Smooth muscle cell (in vitro differentiated cells): ENCODE measurements at regions not wholly inside any gene's neighbourhood (a gene's known extent, or its start where the extent isn't known, plus 50 kb on each side); places are given as distances from the start of the nearest gene placed in this dataset.

Experiments
- DNase-seq: peaks from one replicate; lab custom pipeline; 2025; ENCODE audit not compliant: unreplicated experiment; lab: John Stamatoyannopoulos, UW
- H2AFZ ChIP-seq: fragments of 200-600 bp; sonication (generic); 2 replicates; pipeline ENCODE4 v1.6.0; 2016; ENCODE audit warnings: antibody characterized with exemption, low read depth, mild to moderate bottlenecking
- H3F3A ChIP-seq: fragments of 200-600 bp; sonication (generic); 2 replicates; pipeline ENCODE4 v1.6.0; 2017; ENCODE audit warnings: antibody characterized with exemption, low read depth
- H3K27ac ChIP-seq: fragments of 200-600 bp; sonication (generic); 2 replicates; pipeline ENCODE4 v1.5.1; 2016; ENCODE audit warnings: low read depth, mild to moderate bottlenecking
- H3K27me3 ChIP-seq: fragments of 200-600 bp; sonication (generic); 2 replicates; pipeline ENCODE4 v1.6.1; 2016; ENCODE audit warnings: low read depth, mild to moderate bottlenecking
- H3K36me3 ChIP-seq: fragments of 200-600 bp; sonication (generic); 2 replicates; pipeline ENCODE4 v1.5.1; 2016; ENCODE audit warnings: low read depth
- H3K4me1 ChIP-seq: fragments of 200-600 bp; sonication (generic); 2 replicates; pipeline ENCODE4 v1.5.1; 2016; ENCODE audit warnings: low read depth
- H3K4me2 ChIP-seq: fragments of 200-600 bp; sonication (generic); 2 replicates; pipeline ENCODE4 v1.6.0; 2016; ENCODE audit warnings: mild to moderate bottlenecking
- H3K4me3 ChIP-seq: fragments of 200-600 bp; sonication (generic); 2 replicates; pipeline ENCODE4 v1.5.1; 2016; ENCODE audit warnings: mild to moderate bottlenecking
- H3K79me2 ChIP-seq: fragments of 200-600 bp; sonication (generic); 2 replicates; pipeline ENCODE4 v1.6.0; 2016; ENCODE audit warnings: low read depth, mild to moderate bottlenecking
- H3K9ac ChIP-seq: fragments of 200-600 bp; sonication (generic); 2 replicates; pipeline ENCODE4 v1.6.0; 2016; ENCODE audit warnings: low read depth
- H3K9me3 ChIP-seq: fragments of 200-600 bp; sonication (generic); replicated peaks from 2 replicates; pipeline ENCODE4 v1.5.1; 2016; ENCODE audit warnings: low read depth
- H4K20me1 ChIP-seq: fragments of 200-600 bp; sonication (generic); 2 replicates; pipeline ENCODE4 v1.6.0; 2016; ENCODE audit warnings: low read depth
- WGBS: methylation state at CpG from one replicate; pipeline ENCODE4 v1.1.7; 2016; ENCODE audit warnings: low lambda C conversion rate; 5-methylcytosine and 5-hydroxymethylcytosine counted together
- TF ChIP-seq, protein P1 (sequence below): fragments of 200-600 bp; sonication (generic); IDR thresholded peaks from 2 replicates; pipeline ENCODE4 v1.5.1; 2017; ENCODE audit warnings: borderline replicate concordance, mild to moderate bottlenecking, antibody characterized with exemption; ENCODE audit not compliant: insufficient read depth, poor library complexity, severe bottlenecking

DNA sequence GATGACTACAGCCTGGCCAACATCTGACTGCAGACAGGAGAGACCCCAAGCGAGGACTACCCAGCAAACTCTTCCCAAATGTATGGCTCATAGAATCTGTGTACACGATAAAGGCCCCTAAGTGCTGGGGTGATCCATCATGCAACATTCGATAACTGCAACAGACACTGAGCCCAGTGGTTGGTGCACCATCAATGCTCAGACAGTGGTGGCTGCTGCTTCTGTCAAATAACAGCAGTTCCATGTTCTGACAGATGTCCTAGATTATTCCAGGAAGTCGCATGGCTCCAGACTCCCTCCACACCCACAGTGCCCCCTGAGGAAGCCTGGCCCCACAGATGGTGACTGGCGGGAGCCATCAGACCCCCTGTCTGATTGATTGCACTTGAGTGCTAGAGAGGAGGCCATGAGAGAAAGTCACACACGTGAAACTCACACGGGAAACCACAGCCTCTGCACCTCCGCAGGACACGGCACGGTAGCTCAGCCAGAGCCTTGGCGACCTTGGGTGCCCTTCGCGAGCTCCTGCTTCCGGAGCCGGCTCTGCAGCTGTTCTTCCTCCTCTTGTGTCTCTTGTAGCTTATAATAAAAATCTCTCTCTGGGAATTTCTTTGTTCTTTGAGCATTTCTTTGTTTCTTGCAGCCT is 1155.9 kb downstream of the TBC1D22A start:
- no peak for DNase-seq
- Histone ChIP-seq H2AFZ (no peak overlapping the region), H3K9ac (no peak overlapping the region), H3K27ac (no peak overlapping the region), H3K4me2 (no peak overlapping the region), H3K4me3 (no peak overlapping the region), H3K36me3 (no peaks in the 10 kb centered on the region), H3K9me3 (no peaks in the 10 kb centered on the region), H4K20me1 (no peaks in the 10 kb centered on the region), H3K27me3 (no peaks in the 10 kb centered on the region), H3K4me1 (no peaks in the 10 kb centered on the region), H3K79me2 (no peaks in the 10 kb centered on the region), H3F3A (no peaks in the 10 kb centered on the region)
- TF ChIP-seq, protein P1, sequence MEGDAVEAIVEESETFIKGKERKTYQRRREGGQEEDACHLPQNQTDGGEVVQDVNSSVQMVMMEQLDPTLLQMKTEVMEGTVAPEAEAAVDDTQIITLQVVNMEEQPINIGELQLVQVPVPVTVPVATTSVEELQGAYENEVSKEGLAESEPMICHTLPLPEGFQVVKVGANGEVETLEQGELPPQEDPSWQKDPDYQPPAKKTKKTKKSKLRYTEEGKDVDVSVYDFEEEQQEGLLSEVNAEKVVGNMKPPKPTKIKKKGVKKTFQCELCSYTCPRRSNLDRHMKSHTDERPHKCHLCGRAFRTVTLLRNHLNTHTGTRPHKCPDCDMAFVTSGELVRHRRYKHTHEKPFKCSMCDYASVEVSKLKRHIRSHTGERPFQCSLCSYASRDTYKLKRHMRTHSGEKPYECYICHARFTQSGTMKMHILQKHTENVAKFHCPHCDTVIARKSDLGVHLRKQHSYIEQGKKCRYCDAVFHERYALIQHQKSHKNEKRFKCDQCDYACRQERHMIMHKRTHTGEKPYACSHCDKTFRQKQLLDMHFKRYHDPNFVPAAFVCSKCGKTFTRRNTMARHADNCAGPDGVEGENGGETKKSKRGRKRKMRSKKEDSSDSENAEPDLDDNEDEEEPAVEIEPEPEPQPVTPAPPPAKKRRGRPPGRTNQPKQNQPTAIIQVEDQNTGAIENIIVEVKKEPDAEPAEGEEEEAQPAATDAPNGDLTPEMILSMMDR, result no peak
- 78% methylated on average over 15 of the region's 15 CpGs for WGBS

GRCh38 chr22:47914481-47915097 is 1152.1 kb downstream of the TBC1D22A start:
- Histone ChIP-seq H3K27me3 (no peaks in the 10 kb centered on the region), H3K9ac (no peak overlapping the region), H2AFZ (no peak overlapping the region), H4K20me1 (no peaks in the 10 kb centered on the region), H3K4me3 (no peak overlapping the region), H3F3A (no peaks in the 10 kb centered on the region), H3K9me3 (peaks cover 3% of the 10 kb centered on the region), H3K27ac (no peak overlapping the region), H3K4me2 (no peak overlapping the region), H3K79me2 (no peaks in the 10 kb centered on the region), H3K4me1 (no peaks in the 10 kb centered on the region), H3K36me3 (no peaks in the 10 kb centered on the region)
- 81% methylated on average over 15 of the region's 15 CpGs for WGBS
- DNase-seq, result no peak
- TF ChIP-seq, protein P1, result no peak

- no peaks in the 10 kb centered on the region for H3K79me2 ChIP-seq
- H4K20me1 ChIP-seq, result no peaks in the 10 kb centered on the region
- no peak overlapping the region for H3K9ac ChIP-seq
- H3K9me3 ChIP-seq, result no peaks in the 10 kb centered on the region
- TF ChIP-seq, protein P1, result no peak
- WGBS, result 83% methylated on average over 9 of the region's 9 CpGs
- H3K4me1 ChIP-seq, result no peaks in the 10 kb centered on the region
- no peaks in the 10 kb centered on the region for H3K36me3 ChIP-seq
- H3F3A ChIP-seq, result no peaks in the 10 kb centered on the region
- no peak for DNase-seq
- H3K27me3 ChIP-seq, result no peaks in the 10 kb centered on the region
- H3K4me2 ChIP-seq, result no peak overlapping the region
- H3K4me3 ChIP-seq, result no peak overlapping the region
- no peak overlapping the region for H3K27ac ChIP-seq
- H2AFZ ChIP-seq, result no peak overlapping the region
Measured at GRCh38 chr22:47902646-47903180, 1140.3 kb downstream of the TBC1D22A start.
